GM12872 (cell line): ENCODE measurements at regions not wholly inside any gene's neighbourhood (a gene's known extent, or its start where the extent isn't known, plus 50 kb on each side); places are given as distances from the start of the nearest gene placed in this dataset.

ENCODE experiments used
- CTCF ChIP-seq: IDR thresholded peaks from 3 replicates; pipeline ENCODE4 v1.5.1; 2011; ENCODE audit warnings: low read depth, mild to moderate bottlenecking, low read length, moderate library complexity; ENCODE audit not compliant: insufficient read depth

- no peak for TF ChIP-seq CTCF
These were observed 164.5 kb upstream of the CACNA1E start for GRCh38 chr1:181318858-181319235.

- TF ChIP-seq CTCF: no peak
These were observed 163.4 kb upstream of the CACNA1E start for GRCh38 chr1:181319907-181320306.

- no peak for TF ChIP-seq CTCF
These were observed 158.3 kb upstream of the CACNA1E start for GRCh38 chr1:181324797-181325616.

GRCh38 chr1:181326348-181326747, 157.0 kb upstream of the CACNA1E start:
- no peak for TF ChIP-seq CTCF

GRCh38 chr1:181327796-181328195, 155.5 kb upstream of the CACNA1E start:
- TF ChIP-seq CTCF: no peak

- no peak for TF ChIP-seq CTCF
These were observed 148.6 kb upstream of the CACNA1E start for GRCh38 chr1:181334724-181335123.

- TF ChIP-seq CTCF: no peak
These were observed 147.7 kb upstream of the CACNA1E start for GRCh38 chr1:181335631-181336030.
